Breast epithelium (tissue), 3 donors: ENCODE measurements at regions not wholly inside any gene's neighbourhood (a gene's known extent, or its start where the extent isn't known, plus 50 kb on each side); places are given as distances from the start of the nearest gene placed in this dataset.

Source experiments
- POLR2A ChIP-seq: fragments of 450-650 bp; IDR thresholded peaks from one replicate; pipeline ENCODE4 v1.6.1; 2016; ENCODE audit warnings: antibody characterized with exemption, mild to moderate bottlenecking, moderate library complexity
- TF ChIP-seq, protein P1 (sequence below), 3 donors: fragments of 450-650 bp; IDR thresholded peaks; one replicate each; pipeline ENCODE4 v1.5.1; 2016 to 2017; ENCODE audit warnings: antibody characterized with exemption in 3 of 3, mild to moderate bottlenecking in 3 of 3, moderate library complexity in 3 of 3

DNA sequence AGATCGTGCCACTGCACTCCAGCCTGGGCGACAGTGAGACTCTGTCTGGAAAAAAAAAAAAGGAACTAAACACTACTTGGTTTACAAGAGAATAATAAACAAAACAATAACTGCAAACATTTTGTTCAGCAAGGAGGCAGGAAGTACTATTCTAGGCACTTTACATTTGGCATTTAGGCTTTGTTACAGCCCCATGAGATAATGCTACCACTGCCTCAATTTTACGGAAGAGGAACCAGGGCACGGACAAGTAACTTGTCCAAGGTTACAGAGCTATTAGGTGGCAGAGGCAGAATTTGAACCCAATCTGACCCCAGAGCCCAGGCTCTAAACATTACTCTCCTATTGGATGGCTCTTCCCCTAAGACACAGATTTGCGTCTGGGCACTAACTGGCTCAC is 108.7 kb upstream of the AKIP1 start:
- TF ChIP-seq, protein P1, sequence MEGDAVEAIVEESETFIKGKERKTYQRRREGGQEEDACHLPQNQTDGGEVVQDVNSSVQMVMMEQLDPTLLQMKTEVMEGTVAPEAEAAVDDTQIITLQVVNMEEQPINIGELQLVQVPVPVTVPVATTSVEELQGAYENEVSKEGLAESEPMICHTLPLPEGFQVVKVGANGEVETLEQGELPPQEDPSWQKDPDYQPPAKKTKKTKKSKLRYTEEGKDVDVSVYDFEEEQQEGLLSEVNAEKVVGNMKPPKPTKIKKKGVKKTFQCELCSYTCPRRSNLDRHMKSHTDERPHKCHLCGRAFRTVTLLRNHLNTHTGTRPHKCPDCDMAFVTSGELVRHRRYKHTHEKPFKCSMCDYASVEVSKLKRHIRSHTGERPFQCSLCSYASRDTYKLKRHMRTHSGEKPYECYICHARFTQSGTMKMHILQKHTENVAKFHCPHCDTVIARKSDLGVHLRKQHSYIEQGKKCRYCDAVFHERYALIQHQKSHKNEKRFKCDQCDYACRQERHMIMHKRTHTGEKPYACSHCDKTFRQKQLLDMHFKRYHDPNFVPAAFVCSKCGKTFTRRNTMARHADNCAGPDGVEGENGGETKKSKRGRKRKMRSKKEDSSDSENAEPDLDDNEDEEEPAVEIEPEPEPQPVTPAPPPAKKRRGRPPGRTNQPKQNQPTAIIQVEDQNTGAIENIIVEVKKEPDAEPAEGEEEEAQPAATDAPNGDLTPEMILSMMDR (IDR thresholded peaks at IDR 0.05): no peak
- TF ChIP-seq POLR2A: no peak
